Stimulated activated naive CD8-positive, alpha-beta T cell treated with anti-CD3 and anti-CD28 coated beads, Interleukin-15, Interleukin-2, amounts not matched to agents 100 U/mL and 50 U/mL, for 24 hours (primary cell): ENCODE measurements at regions not wholly inside any gene's neighbourhood (a gene's known extent, or its start where the extent isn't known, plus 50 kb on each side); places are given as distances from the start of the nearest gene placed in this dataset.

ENCODE experiments used
- ATAC-seq: fragments of 150-1000 bp; cut with Tn5 transposase; one replicate; pipeline ENCODE4 v1.10.0; 2021
- DNase-seq: peaks from one replicate; pipeline ENCODE4 v3.0.0; 2021

DNA sequence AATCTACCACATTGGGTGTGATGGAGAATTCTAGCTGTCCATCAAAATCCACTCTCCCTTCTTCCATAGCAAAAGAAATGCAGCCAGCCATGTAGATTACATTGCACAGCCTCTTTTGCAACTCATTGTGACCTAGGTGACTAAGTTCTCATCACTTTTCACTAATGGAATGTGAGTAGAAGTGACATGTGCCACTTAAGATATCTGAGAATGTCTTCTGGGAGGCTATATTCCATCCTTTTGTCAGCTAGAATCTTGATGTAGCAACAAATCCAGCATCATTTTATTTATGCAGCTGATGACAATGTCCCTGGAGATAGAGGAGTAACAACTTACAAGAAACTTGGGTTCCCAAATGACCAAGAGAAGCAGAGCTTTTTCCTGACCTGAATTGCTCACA lies 61.5 kb upstream of the API5 start:
- DNase-seq (no peak), ATAC-seq (no peak)

DNA sequence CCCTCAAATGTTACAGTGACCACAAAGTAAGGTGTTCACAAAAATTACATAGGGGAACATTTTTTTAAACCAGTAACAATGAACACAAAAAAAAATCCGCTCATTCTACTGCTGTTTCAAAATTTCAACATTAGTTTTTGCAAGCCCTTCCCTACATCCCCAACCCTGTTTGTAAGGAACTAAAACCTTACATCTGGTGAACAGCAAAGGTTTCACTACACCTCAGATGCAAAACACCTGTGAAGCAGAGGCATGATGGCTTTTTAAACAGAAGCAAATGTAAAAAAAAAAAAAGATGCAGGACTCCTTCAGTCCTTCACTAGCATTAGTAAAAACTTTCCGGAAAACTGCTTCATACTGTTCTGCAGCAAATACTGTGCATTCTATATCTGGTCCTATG lies 50.0 kb upstream of the API5 start:
- no peak for ATAC-seq

More for the DNA sequence above, 50.0 kb upstream of the API5 start:
- no peak for DNase-seq
